ENCODE measurements at regions not wholly inside any gene's neighbourhood (a gene's known extent, or its start where the extent isn't known, plus 50 kb on each side); places are given as distances from the start of the nearest gene placed in this dataset.

DNA sequence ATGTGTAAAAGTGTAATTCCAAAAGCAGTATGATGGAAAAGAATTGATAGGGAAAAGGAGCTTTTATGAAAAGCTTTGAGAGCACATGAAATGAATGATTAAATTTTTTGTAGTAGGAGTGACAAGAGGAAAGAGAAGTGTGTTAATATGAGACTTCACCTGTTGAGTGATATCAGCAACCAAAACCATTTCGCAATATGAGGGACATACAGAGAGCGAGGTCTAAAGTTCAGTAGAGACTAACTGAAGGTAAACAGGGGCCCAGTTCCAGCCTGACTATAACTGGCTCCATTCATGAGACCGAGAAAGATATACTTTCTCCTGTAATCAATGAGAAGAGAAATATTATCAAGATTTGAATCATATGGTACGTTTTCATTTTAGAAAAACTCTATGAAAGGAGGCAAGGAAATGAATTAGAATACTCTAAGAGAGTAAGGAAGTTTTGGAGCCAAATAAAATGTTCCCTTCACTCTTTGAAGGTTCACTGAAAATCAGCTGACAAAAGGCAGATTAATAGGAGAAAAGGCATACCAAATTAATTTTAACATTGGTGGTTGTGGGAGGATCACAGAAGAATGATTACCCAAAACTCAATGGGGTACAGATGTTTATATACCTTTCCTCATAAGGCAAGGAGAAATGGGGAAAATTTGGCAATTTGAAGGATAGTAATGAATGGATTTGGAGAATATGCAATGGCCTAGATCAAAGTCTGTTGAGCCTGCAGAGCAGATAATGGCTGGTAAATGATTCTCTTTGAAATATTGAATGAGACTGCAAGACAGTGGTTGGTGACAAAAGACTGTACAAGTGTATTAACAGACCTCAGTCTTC is 932.2 kb downstream of the TDRD15 start (continued):
- TF ChIP-seq, protein P1, sequence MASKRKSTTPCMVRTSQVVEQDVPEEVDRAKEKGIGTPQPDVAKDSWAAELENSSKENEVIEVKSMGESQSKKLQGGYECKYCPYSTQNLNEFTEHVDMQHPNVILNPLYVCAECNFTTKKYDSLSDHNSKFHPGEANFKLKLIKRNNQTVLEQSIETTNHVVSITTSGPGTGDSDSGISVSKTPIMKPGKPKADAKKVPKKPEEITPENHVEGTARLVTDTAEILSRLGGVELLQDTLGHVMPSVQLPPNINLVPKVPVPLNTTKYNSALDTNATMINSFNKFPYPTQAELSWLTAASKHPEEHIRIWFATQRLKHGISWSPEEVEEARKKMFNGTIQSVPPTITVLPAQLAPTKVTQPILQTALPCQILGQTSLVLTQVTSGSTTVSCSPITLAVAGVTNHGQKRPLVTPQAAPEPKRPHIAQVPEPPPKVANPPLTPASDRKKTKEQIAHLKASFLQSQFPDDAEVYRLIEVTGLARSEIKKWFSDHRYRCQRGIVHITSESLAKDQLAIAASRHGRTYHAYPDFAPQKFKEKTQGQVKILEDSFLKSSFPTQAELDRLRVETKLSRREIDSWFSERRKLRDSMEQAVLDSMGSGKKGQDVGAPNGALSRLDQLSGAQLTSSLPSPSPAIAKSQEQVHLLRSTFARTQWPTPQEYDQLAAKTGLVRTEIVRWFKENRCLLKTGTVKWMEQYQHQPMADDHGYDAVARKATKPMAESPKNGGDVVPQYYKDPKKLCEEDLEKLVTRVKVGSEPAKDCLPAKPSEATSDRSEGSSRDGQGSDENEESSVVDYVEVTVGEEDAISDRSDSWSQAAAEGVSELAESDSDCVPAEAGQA (IDR thresholded peaks at IDR 0.05; ENCODE audit: low read depth), result 0 out of 2 replicates have a peak, but pooled peaks have one; percentile 39
- TF ChIP-seq, protein P1 (CRISPR knock-in tag; IDR thresholded peaks at IDR 0.05; ENCODE audit: borderline replicate concordance), result no peak
- TF ChIP-seq ZNF180 (CRISPR knock-in tag; IDR thresholded peaks at IDR 0.05; ENCODE audit: borderline replicate concordance, low read depth), result no peak
- TF ChIP-seq WIZ (CRISPR knock-in tag; IDR thresholded peaks at IDR 0.05), result peak; percentile 92; the same call in 1 of the 2 replicates
- TF ChIP-seq, protein P2, sequence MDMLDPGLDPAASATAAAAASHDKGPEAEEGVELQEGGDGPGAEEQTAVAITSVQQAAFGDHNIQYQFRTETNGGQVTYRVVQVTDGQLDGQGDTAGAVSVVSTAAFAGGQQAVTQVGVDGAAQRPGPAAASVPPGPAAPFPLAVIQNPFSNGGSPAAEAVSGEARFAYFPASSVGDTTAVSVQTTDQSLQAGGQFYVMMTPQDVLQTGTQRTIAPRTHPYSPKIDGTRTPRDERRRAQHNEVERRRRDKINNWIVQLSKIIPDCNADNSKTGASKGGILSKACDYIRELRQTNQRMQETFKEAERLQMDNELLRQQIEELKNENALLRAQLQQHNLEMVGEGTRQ (IDR thresholded peaks at IDR 0.05; ENCODE audit: low read depth, low read length), result no peak
- TF ChIP-seq, protein P2 (CRISPR knock-in tag; IDR thresholded peaks at IDR 0.05; ENCODE audit: borderline replicate concordance), result no peak
- TF ChIP-seq KDM1A (CRISPR knock-in tag; IDR thresholded peaks at IDR 0.05), result peak; percentile 77; the same call in 1 of the 2 replicates
- no peak for TF ChIP-seq GZF1 (CRISPR knock-in tag; IDR thresholded peaks at IDR 0.05)
- TF ChIP-seq ZNF234 (CRISPR knock-in tag; conservative IDR thresholded peaks at IDR 0.05), result no peak
- TF ChIP-seq ZNF317 (CRISPR knock-in tag; IDR thresholded peaks at IDR 0.05), result 0 out of 2 replicates have a peak, but pooled peaks have one; percentile 43
- TF ChIP-seq, protein P3, sequence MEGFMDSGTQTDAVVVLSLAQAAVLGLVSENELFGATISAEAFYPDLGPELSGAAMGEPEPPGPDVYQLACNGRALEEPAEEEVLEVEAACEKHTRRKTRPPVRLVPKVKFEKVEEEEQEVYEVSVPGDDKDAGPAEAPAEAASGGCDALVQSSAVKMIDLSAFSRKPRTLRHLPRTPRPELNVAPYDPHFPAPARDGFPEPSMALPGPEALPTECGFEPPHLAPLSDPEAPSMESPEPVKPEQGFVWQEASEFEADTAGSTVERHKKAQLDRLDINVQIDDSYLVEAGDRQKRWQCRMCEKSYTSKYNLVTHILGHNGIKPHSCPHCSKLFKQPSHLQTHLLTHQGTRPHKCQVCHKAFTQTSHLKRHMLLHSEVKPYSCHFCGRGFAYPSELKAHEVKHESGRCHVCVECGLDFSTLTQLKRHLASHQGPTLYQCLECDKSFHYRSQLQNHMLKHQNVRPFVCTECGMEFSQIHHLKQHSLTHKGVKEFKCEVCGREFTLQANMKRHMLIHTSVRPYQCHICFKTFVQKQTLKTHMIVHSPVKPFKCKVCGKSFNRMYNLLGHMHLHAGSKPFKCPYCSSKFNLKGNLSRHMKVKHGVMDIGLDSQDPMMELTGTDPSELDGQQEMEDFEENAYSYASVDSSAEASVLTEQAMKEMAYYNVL (CRISPR knock-in tag; IDR thresholded peaks at IDR 0.05; ENCODE audit: borderline replicate concordance), result peak; percentile 63; the same call in 1 of the 2 replicates
- TF ChIP-seq FOXO1 (CRISPR knock-in tag; IDR thresholded peaks at IDR 0.05), result peak; percentile 99
- peak; percentile 78; the same call in 1 of the 2 replicates for TF ChIP-seq SMARCC2 (IDR thresholded peaks at IDR 0.05)
- TF ChIP-seq ZNF282 (IDR thresholded peaks at IDR 0.05; ENCODE audit: partially characterized antibody), result no peak
- peak; percentile 69; the same call in 1 of the 2 replicates for TF ChIP-seq NFKBIZ (CRISPR knock-in tag; IDR thresholded peaks at IDR 0.05)
- peak; percentile 24; the same call in 1 of the 2 replicates for TF ChIP-seq NAIF1 (CRISPR knock-in tag; IDR thresholded peaks at IDR 0.05; ENCODE audit: borderline replicate concordance)
- TF ChIP-seq NFE2L1 (CRISPR knock-in tag; IDR thresholded peaks at IDR 0.05; ENCODE audit: borderline replicate concordance), result no peak
- no peak for TF ChIP-seq NBN (conservative IDR thresholded peaks at IDR 0.05)
- TF ChIP-seq ZNF329 (CRISPR knock-in tag; IDR thresholded peaks at IDR 0.05; ENCODE audit: low read depth), result no peak

Data from HepG2 (cell line).